Esophagus muscularis mucosa (tissue), 4 donors: ENCODE measurements at regions not wholly inside any gene's neighbourhood (a gene's known extent, or its start where the extent isn't known, plus 50 kb on each side); places are given as distances from the start of the nearest gene placed in this dataset.

Experiments
- CTCF ChIP-seq, 3 experiments: fragments of 200-600 bp in 2 of 3; fragments of 450-650 bp in 1 of 3; sonication (generic) in 2 of 3; IDR thresholded peaks; one replicate each; pipeline ENCODE4 v1.5.1; 2017 to 2019; ENCODE audit warnings: antibody characterized with exemption in 3 of 3, mild to moderate bottlenecking in 2 of 3, moderate library complexity in 1 of 3
- EP300 ChIP-seq: sonication (generic); formaldehyde crosslinking; IDR thresholded peaks from one replicate; pipeline ENCODE4 v1.6.1; 2017; ENCODE audit warnings: antibody characterized with exemption
- POLR2A ChIP-seq: fragments of 450-650 bp; IDR thresholded peaks from one replicate; pipeline ENCODE4 v1.6.1; 2017; ENCODE audit warnings: antibody characterized with exemption, moderate library complexity, mild to moderate bottlenecking, low read depth
- POLR2AphosphoS5 ChIP-seq, 2 donors: sonication (generic); formaldehyde crosslinking; IDR thresholded peaks; one replicate each; pipeline ENCODE4 v1.6.1; 2017; ENCODE audit warnings: antibody characterized with exemption in 2 of 2

GRCh38 chr3:20563251-20563650 lies 377.2 kb upstream of the SGO1 start:
- no peak for TF ChIP-seq CTCF (IDR thresholded peaks at IDR 0.05)
- no peak for TF ChIP-seq POLR2A
- no peak for TF ChIP-seq EP300
- no peak for TF ChIP-seq POLR2AphosphoS5 (IDR thresholded peaks at IDR 0.05)
